ENCODE measurements at regions not wholly inside any gene's neighbourhood (a gene's known extent, or its start where the extent isn't known, plus 50 kb on each side); places are given as distances from the start of the nearest gene placed in this dataset.

GRCh38 chr15:62874959-62875625, 167.5 kb upstream of the TPM1 start:
- H3K4me3 Mint-ChIP-seq: no peak overlapping the region
- peaks cover 28% of the 10 kb centered on the region for H3K4me1 Mint-ChIP-seq
- peaks cover 8% of the 10 kb centered on the region for H3K9me3 Mint-ChIP-seq
- H3K27me3 Mint-ChIP-seq (ENCODE audit: low read depth): no peaks in the 10 kb centered on the region
- ChIA-PET CTCF (interaction anchor here (0.6 to 1.3 kb wide), 7 partner anchors 13 to 173 kb away, joined by 3 to 6 read pairs (median 4); no protein-coding TSS in a partner anchor), POLR2A (interaction anchor here (0.8 to 0.9 kb wide), 3 partner anchors 8 to 168 kb away, joined by 3 to 4 read pairs (median 3); partner anchors contain the start of gene TPM1)
- no peak for TF ChIP-seq ZBTB21 (CRISPR knock-in tag; IDR thresholded peaks at IDR 0.05; ENCODE audit: borderline replicate concordance)
- TF ChIP-seq ATF1 (CRISPR knock-in tag; IDR thresholded peaks at IDR 0.05): no peak
- no peak for TF ChIP-seq EMX1 (CRISPR knock-in tag; IDR thresholded peaks at IDR 0.05)
- ATAC-seq: peak; percentile 63
- H3K36me3 Mint-ChIP-seq: peaks cover 6% of the 10 kb centered on the region
- H3K27ac Mint-ChIP-seq: no peak overlapping the region
- DNase-seq (ENCODE audit: low spot score): no peak

- no peak for DNase-seq (ENCODE audit: low spot score)
- Mint-ChIP-seq H3K27me3 (ENCODE audit: low read depth) (no peaks in the 10 kb centered on the region), H3K36me3 (peaks cover 6% of the 10 kb centered on the region), H3K27ac (no peak overlapping the region), H3K4me3 (no peak overlapping the region), H3K4me1 (peaks cover 28% of the 10 kb centered on the region), H3K9me3 (peaks cover 7% of the 10 kb centered on the region)
- CTCF ChIA-PET: interaction anchor here (0.8 to 1.3 kb wide), 5 partner anchors 14 to 133 kb away, joined by 3 to 6 read pairs (median 3); no protein-coding TSS in a partner anchor
- ATAC-seq: no peak
- POLR2A ChIA-PET: interaction anchor here (0.8 to 0.9 kb wide), 2 partner anchors 8 to 25 kb away, joined by 3 to 4 read pairs; no protein-coding TSS in a partner anchor
- no peak for TF ChIP-seq E2F1 (CRISPR knock-in tag; IDR thresholded peaks at IDR 0.05)
- no peak for TF ChIP-seq ATF1 (CRISPR knock-in tag; IDR thresholded peaks at IDR 0.05)
- TF ChIP-seq CBFB (CRISPR knock-in tag; IDR thresholded peaks at IDR 0.05; ENCODE audit: low read depth): no peak
- TF ChIP-seq RORB (CRISPR knock-in tag; IDR thresholded peaks at IDR 0.05): no peak
- TF ChIP-seq CREM (CRISPR knock-in tag; IDR thresholded peaks at IDR 0.05): no peak
- no peak for TF ChIP-seq ZNF671 (CRISPR knock-in tag; IDR thresholded peaks at IDR 0.05)
- no peak for TF ChIP-seq NR3C1 (CRISPR knock-in tag; conservative IDR thresholded peaks at IDR 0.05; ENCODE audit: low read depth)
- TF ChIP-seq, protein P1, sequence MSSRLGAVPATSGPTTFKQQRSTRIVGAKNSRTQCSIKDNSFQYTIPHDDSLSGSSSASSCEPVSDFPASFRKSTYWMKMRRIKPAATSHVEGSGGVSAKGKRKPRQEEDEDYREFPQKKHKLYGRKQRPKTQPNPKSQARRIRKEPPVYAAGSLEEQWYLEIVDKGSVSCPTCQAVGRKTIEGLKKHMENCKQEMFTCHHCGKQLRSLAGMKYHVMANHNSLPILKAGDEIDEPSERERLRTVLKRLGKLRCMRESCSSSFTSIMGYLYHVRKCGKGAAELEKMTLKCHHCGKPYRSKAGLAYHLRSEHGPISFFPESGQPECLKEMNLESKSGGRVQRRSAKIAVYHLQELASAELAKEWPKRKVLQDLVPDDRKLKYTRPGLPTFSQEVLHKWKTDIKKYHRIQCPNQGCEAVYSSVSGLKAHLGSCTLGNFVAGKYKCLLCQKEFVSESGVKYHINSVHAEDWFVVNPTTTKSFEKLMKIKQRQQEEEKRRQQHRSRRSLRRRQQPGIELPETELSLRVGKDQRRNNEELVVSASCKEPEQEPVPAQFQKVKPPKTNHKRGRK (CRISPR knock-in tag; IDR thresholded peaks at IDR 0.05; ENCODE audit: borderline replicate concordance): no peak
- TF ChIP-seq SMAD3 (CRISPR knock-in tag; IDR thresholded peaks at IDR 0.05; ENCODE audit: borderline replicate concordance): no peak
- TF ChIP-seq SOX15 (CRISPR knock-in tag; IDR thresholded peaks at IDR 0.05): no peak
- no peak for TF ChIP-seq KAT7 (CRISPR knock-in tag; IDR thresholded peaks at IDR 0.05; ENCODE audit: borderline replicate concordance)
- TF ChIP-seq NFYB (CRISPR knock-in tag; conservative IDR thresholded peaks at IDR 0.05; ENCODE audit: low read depth): no peak
- no peak for TF ChIP-seq ZNF219 (CRISPR knock-in tag; IDR thresholded peaks at IDR 0.05; ENCODE audit: borderline replicate concordance)
- TF ChIP-seq, protein P2, sequence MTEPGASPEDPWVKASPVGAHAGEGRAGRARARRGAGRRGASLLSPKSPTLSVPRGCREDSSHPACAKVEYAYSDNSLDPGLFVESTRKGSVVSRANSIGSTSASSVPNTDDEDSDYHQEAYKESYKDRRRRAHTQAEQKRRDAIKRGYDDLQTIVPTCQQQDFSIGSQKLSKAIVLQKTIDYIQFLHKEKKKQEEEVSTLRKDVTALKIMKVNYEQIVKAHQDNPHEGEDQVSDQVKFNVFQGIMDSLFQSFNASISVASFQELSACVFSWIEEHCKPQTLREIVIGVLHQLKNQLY (CRISPR knock-in tag; IDR thresholded peaks at IDR 0.05): no peak
- TF ChIP-seq JUN (CRISPR knock-in tag; IDR thresholded peaks at IDR 0.05): no peak
- TF ChIP-seq, protein P3, sequence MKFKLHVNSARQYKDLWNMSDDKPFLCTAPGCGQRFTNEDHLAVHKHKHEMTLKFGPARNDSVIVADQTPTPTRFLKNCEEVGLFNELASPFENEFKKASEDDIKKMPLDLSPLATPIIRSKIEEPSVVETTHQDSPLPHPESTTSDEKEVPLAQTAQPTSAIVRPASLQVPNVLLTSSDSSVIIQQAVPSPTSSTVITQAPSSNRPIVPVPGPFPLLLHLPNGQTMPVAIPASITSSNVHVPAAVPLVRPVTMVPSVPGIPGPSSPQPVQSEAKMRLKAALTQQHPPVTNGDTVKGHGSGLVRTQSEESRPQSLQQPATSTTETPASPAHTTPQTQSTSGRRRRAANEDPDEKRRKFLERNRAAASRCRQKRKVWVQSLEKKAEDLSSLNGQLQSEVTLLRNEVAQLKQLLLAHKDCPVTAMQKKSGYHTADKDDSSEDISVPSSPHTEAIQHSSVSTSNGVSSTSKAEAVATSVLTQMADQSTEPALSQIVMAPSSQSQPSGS (CRISPR knock-in tag; IDR thresholded peaks at IDR 0.05; ENCODE audit: borderline replicate concordance, low read depth): no peak
- no peak for TF ChIP-seq PREB (CRISPR knock-in tag; IDR thresholded peaks at IDR 0.05; ENCODE audit: borderline replicate concordance)
- no peak for TF ChIP-seq ZSCAN18 (CRISPR knock-in tag; IDR thresholded peaks at IDR 0.05)
- no peak for TF ChIP-seq GABPB1 (CRISPR knock-in tag; IDR thresholded peaks at IDR 0.05)
- TF ChIP-seq, protein P4, sequence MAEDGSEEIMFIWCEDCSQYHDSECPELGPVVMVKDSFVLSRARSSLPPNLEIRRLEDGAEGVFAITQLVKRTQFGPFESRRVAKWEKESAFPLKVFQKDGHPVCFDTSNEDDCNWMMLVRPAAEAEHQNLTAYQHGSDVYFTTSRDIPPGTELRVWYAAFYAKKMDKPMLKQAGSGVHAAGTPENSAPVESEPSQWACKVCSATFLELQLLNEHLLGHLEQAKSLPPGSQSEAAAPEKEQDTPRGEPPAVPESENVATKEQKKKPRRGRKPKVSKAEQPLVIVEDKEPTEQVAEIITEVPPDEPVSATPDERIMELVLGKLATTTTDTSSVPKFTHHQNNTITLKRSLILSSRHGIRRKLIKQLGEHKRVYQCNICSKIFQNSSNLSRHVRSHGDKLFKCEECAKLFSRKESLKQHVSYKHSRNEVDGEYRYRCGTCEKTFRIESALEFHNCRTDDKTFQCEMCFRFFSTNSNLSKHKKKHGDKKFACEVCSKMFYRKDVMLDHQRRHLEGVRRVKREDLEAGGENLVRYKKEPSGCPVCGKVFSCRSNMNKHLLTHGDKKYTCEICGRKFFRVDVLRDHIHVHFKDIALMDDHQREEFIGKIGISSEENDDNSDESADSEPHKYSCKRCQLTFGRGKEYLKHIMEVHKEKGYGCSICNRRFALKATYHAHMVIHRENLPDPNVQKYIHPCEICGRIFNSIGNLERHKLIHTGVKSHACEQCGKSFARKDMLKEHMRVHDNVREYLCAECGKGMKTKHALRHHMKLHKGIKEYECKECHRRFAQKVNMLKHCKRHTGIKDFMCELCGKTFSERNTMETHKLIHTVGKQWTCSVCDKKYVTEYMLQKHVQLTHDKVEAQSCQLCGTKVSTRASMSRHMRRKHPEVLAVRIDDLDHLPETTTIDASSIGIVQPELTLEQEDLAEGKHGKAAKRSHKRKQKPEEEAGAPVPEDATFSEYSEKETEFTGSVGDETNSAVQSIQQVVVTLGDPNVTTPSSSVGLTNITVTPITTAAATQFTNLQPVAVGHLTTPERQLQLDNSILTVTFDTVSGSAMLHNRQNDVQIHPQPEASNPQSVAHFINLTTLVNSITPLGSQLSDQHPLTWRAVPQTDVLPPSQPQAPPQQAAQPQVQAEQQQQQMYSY (CRISPR knock-in tag; IDR thresholded peaks at IDR 0.05): no peak
These were observed 166.9 kb upstream of the TPM1 start for GRCh38 chr15:62875626-62876021.
